GM12875 (cell line): ENCODE measurements at regions not wholly inside any gene's neighbourhood (a gene's known extent, or its start where the extent isn't known, plus 50 kb on each side); places are given as distances from the start of the nearest gene placed in this dataset.
"Not testable (repeated sequence)": the region's sequence is repeated elsewhere in the genome, so short reads cannot be mapped to it uniquely, and the experiment has no call there.

ENCODE experiments used
- H3K4me3 ChIP-seq: one replicate; pipeline ENCODE4 v1.5.1; 2011; ENCODE audit warnings: low read depth, low read length, control low read depth
- TF ChIP-seq, protein P1 (sequence below): IDR thresholded peaks from 2 replicates; pipeline ENCODE4 v1.5.1; 2011; ENCODE audit warnings: low read depth, mild to moderate bottlenecking, control low read depth, inconsistent platforms, low read length, moderate library complexity, borderline replicate concordance; ENCODE audit not compliant: insufficient read depth

- TF ChIP-seq, protein P1, sequence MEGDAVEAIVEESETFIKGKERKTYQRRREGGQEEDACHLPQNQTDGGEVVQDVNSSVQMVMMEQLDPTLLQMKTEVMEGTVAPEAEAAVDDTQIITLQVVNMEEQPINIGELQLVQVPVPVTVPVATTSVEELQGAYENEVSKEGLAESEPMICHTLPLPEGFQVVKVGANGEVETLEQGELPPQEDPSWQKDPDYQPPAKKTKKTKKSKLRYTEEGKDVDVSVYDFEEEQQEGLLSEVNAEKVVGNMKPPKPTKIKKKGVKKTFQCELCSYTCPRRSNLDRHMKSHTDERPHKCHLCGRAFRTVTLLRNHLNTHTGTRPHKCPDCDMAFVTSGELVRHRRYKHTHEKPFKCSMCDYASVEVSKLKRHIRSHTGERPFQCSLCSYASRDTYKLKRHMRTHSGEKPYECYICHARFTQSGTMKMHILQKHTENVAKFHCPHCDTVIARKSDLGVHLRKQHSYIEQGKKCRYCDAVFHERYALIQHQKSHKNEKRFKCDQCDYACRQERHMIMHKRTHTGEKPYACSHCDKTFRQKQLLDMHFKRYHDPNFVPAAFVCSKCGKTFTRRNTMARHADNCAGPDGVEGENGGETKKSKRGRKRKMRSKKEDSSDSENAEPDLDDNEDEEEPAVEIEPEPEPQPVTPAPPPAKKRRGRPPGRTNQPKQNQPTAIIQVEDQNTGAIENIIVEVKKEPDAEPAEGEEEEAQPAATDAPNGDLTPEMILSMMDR = no peak
- no peak overlapping the region for H3K4me3 ChIP-seq
Measured at GRCh38 chr14:43140453-43140852, 1366.6 kb downstream of the FSCB start.

- TF ChIP-seq, protein P1 = no peak
- no peak overlapping the region for H3K4me3 ChIP-seq
Measured at GRCh38 chr14:43135877-43136411, 1371.1 kb downstream of the FSCB start.

GRCh38 chr14:43132441-43132840 lies 1374.6 kb downstream of the FSCB start:
- H3K4me3 ChIP-seq = no peak overlapping the region
- TF ChIP-seq, protein P1 = no peak

DNA sequence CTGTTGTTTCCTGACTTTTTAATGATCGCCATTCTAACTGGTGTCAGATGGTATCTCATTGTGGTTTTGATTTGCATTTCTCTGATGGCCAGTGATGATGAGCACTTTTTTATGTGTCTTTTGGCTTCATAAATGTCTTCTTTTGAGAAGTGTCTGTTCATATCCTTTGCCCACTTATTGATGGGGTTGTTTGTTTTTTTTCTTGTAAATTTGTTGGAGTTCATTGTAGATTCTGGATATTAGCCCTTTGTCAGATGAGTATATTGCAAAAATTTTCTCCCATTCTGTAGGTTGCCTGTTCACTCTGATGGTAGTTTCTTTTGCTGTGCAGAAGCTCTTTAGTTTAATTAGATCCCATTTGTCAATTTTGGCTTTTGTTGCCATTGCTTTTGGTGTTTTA lies 1378.7 kb downstream of the FSCB start:
- not testable (repeated sequence) for H3K4me3 ChIP-seq

GRCh38 chr14:43127874-43128273 lies 1379.2 kb downstream of the FSCB start:
- not testable (repeated sequence) for H3K4me3 ChIP-seq

GRCh38 chr14:43123544-43123943 lies 1383.5 kb downstream of the FSCB start:
- no peak overlapping the region for H3K4me3 ChIP-seq
- TF ChIP-seq, protein P1 = no peak

GRCh38 chr14:43119672-43120071 lies 1387.4 kb downstream of the FSCB start:
- TF ChIP-seq, protein P1 = no peak
- H3K4me3 ChIP-seq = no peak overlapping the region

GRCh38 chr14:43116341-43116740 lies 1390.7 kb downstream of the FSCB start:
- TF ChIP-seq, protein P1 = no peak
- H3K4me3 ChIP-seq = no peak overlapping the region
